Breast epithelium (tissue), 3 donors: ENCODE measurements at regions not wholly inside any gene's neighbourhood (a gene's known extent, or its start where the extent isn't known, plus 50 kb on each side); places are given as distances from the start of the nearest gene placed in this dataset.

ENCODE experiments used
- CTCF ChIP-seq, 3 donors: fragments of 450-650 bp; IDR thresholded peaks; one replicate each; pipeline ENCODE4 v1.5.1; 2016 to 2017; ENCODE audit warnings: antibody characterized with exemption in 3 of 3, mild to moderate bottlenecking in 3 of 3, moderate library complexity in 3 of 3
- POLR2A ChIP-seq: fragments of 450-650 bp; IDR thresholded peaks from one replicate; pipeline ENCODE4 v1.6.1; 2016; ENCODE audit warnings: antibody characterized with exemption, mild to moderate bottlenecking, moderate library complexity
- POLR2AphosphoS5 ChIP-seq, 3 donors: sonication (generic); formaldehyde crosslinking; IDR thresholded peaks; one replicate each; pipeline ENCODE4 v1.6.1; 2017; ENCODE audit warnings: antibody characterized with exemption in 3 of 3

DNA sequence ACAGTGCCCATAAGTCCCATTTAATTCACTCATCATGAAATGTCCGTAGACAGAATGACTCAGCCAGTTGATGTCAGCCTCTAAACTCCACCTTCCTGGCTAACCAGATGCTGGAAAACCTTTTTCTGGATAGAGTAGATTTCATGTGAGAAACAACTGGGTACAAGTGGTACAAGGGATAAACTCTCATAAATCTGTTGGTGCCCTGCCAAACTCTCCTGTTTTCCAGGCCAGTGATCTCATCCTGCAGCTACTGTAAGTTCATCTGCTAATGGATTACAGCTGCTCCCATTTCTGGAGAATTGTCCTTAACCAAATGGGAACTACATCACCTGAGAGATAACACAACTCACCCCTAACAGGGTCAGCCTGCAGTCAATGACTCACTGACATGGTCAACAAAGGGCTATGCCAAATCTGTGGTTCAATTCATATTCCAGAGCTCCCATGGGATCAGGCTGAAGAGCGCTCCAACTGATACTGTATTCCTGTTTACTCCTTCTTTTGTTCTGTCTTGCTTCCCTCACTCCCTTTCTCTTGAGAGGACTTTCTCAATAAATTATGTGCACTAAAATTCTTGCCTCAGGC, 210.1 kb upstream of the HDDC2 start:
- TF ChIP-seq CTCF (IDR thresholded peaks at IDR 0.05) (no peak), POLR2A (no peak), POLR2AphosphoS5 (IDR thresholded peaks at IDR 0.05) (no peak)
